Glutamatergic neuron (in vitro differentiated cells): ENCODE measurements at regions not wholly inside any gene's neighbourhood (a gene's known extent, or its start where the extent isn't known, plus 50 kb on each side); places are given as distances from the start of the nearest gene placed in this dataset.

Experiments used
- DNase-seq: peaks from one replicate; pipeline ENCODE4 v3.0.0; 2022
- H3K27ac Mint-ChIP-seq: one replicate; pipeline ENCODE4 v1.8.0; 2020; ENCODE audit warnings: mild to moderate bottlenecking, mixed read lengths, inconsistent platforms; ENCODE audit not compliant: unreplicated experiment
- H3K27me3 Mint-ChIP-seq: one replicate; pipeline ENCODE4 v1.8.0; 2020; ENCODE audit warnings: mild to moderate bottlenecking, moderate library complexity, mixed read lengths, inconsistent platforms; ENCODE audit not compliant: unreplicated experiment
- H3K36me3 Mint-ChIP-seq: one replicate; pipeline ENCODE4 v1.8.0; 2020; ENCODE audit warnings: mild to moderate bottlenecking, mixed read lengths, inconsistent platforms; ENCODE audit not compliant: unreplicated experiment
- H3K4me1 Mint-ChIP-seq: one replicate; pipeline ENCODE4 v1.8.0; 2020; ENCODE audit warnings: mild to moderate bottlenecking, low read depth, mixed read lengths, inconsistent platforms; ENCODE audit not compliant: unreplicated experiment
- H3K4me3 Mint-ChIP-seq: one replicate; pipeline ENCODE4 v1.8.0; 2020; ENCODE audit warnings: mild to moderate bottlenecking, mixed read lengths, inconsistent platforms; ENCODE audit not compliant: unreplicated experiment
- H3K9me3 Mint-ChIP-seq: one replicate; pipeline ENCODE4 v1.8.0; 2020; ENCODE audit warnings: mild to moderate bottlenecking, moderate library complexity, mixed read lengths, inconsistent platforms; ENCODE audit not compliant: unreplicated experiment
- CTCF ChIP-seq: fragments of 200-600 bp; sonication (generic); IDR thresholded peaks from one replicate; pipeline ENCODE4 v1.5.0; 2021; ENCODE audit not compliant: partially characterized antibody, unreplicated experiment

GRCh38 chrX:39853417-39854030 lies 244.2 kb downstream of the BCOR start:
- DNase-seq = no peak
- Mint-ChIP-seq H3K27me3 (peaks cover 2% of the 10 kb centered on the region), H3K36me3 (no peaks in the 10 kb centered on the region), H3K4me3 (peak overlapping the region; percentile 3), H3K9me3 (peaks cover 4% of the 10 kb centered on the region), H3K4me1 (peaks cover 22% of the 10 kb centered on the region), H3K27ac (no peak overlapping the region)
- no peak for TF ChIP-seq CTCF

DNA sequence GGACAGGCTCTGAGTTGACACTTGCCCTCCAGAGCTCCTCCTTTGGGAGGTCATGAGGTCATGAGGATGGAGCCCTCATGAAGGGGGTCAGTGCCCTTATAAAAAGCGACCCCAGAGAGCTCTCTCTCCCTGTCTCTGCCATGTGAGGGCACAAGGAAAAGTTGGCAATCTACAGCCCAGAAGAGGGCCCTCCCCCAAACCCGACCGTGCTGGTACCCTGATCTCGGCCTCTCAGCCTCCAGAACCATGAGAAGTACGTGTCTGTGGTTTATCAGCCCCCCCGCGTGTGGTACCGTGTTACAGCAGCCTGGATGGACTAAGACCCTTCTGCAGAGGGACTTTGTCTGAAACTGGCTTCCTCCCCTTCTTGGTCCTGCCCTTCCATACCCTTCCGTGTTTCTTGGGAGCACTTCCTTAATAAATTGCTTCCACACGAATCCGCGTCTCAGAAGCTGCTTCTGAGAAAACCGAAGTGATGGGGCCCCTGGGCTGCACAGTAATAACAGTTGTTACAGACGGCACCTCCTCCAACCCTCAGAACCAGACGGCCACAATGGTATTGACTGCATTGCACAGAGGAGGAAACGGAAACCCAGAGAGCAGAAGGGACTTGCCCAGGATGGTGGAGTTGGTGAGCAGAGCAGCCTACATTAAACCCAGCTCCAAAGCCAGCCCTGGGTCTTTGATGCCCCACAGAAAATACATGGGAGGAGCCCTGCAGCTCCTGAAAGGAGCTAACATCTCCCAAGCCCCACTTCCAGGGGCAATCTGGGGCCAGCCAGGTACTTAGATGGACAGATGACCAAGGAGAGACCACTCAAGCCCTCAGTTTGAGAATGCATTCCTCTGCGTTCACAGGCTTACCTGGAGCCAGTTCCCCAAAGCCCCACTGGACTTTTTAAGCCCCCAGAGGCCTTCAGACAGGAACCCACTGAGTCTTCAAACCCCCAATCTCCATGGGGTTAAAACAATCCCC lies 242.7 kb downstream of the BCOR start:
- H3K9me3 Mint-ChIP-seq = peaks cover 4% of the 10 kb centered on the region
- no peak overlapping the region for H3K27ac Mint-ChIP-seq
- DNase-seq = no peak
- no peak overlapping the region for H3K4me3 Mint-ChIP-seq
- H3K27me3 Mint-ChIP-seq = peaks cover 2% of the 10 kb centered on the region
- H3K36me3 Mint-ChIP-seq = no peaks in the 10 kb centered on the region
- H3K4me1 Mint-ChIP-seq = peaks cover 22% of the 10 kb centered on the region
- TF ChIP-seq CTCF = no peak

GRCh38 chrX:39855748-39856129 lies 242.0 kb downstream of the BCOR start:
- Mint-ChIP-seq H3K27ac (no peak overlapping the region), H3K27me3 (peaks cover 2% of the 10 kb centered on the region), H3K9me3 (peaks cover 4% of the 10 kb centered on the region), H3K36me3 (no peaks in the 10 kb centered on the region), H3K4me3 (no peak overlapping the region), H3K4me1 (peaks cover 16% of the 10 kb centered on the region)
- TF ChIP-seq CTCF = no peak
- DNase-seq = no peak

GRCh38 chrX:39856472-39857121 lies 241.2 kb downstream of the BCOR start:
- peaks cover 2% of the 10 kb centered on the region for H3K27me3 Mint-ChIP-seq
- TF ChIP-seq CTCF = no peak
- H3K9me3 Mint-ChIP-seq = peaks cover 4% of the 10 kb centered on the region
- H3K36me3 Mint-ChIP-seq = no peaks in the 10 kb centered on the region
- peaks cover 13% of the 10 kb centered on the region for H3K4me1 Mint-ChIP-seq
- DNase-seq = no peak
- H3K27ac Mint-ChIP-seq = no peak overlapping the region
- H3K4me3 Mint-ChIP-seq = no peak overlapping the region
